ENCODE measurements at regions not wholly inside any gene's neighbourhood (a gene's known extent, or its start where the extent isn't known, plus 50 kb on each side); places are given as distances from the start of the nearest gene placed in this dataset.
"Not testable (repeated sequence)": the region's sequence is repeated elsewhere in the genome, so short reads cannot be mapped to it uniquely, and the experiment has no call there.

DNA sequence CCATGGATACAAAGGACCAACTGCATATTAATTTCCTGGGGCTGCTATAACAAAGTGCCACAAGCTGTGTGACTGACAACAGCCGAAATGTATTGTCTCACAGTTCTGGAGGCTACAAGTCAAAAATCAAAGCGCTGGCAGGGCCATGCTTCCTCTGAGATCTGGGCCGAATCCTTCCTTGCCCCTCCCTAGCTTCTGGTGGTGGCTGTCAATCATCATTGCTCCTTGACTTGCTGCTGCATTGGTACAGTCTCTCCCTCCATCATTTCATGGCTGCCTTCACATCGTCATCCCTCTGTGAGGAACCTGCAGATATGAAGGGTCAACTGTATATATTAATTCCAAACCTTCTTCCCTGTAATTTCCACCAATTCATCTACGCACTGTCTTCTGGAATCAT is 118.3 kb downstream of the EXOC5 start:
- DNase-seq = no peak

DNA sequence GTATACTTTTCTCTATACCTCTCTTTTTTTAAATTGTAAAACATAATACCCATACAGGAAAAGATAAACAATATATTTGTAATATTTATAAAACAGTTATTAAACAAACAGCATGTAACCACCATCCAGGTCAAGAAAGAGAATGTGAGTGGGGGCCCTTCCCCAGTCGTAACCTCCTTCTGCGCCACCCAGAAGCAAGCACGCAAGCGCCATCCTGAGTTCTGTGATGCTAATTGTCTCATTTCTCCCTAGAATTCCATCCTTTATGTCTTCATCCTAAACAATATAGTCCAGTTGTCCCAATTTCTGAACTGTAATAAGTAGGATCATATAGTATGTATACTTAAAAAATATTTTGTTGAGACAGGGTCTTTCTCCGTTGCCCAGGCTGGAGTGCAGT is 129.5 kb downstream of the EXOC5 start:
- DNase-seq = no peak

DNA sequence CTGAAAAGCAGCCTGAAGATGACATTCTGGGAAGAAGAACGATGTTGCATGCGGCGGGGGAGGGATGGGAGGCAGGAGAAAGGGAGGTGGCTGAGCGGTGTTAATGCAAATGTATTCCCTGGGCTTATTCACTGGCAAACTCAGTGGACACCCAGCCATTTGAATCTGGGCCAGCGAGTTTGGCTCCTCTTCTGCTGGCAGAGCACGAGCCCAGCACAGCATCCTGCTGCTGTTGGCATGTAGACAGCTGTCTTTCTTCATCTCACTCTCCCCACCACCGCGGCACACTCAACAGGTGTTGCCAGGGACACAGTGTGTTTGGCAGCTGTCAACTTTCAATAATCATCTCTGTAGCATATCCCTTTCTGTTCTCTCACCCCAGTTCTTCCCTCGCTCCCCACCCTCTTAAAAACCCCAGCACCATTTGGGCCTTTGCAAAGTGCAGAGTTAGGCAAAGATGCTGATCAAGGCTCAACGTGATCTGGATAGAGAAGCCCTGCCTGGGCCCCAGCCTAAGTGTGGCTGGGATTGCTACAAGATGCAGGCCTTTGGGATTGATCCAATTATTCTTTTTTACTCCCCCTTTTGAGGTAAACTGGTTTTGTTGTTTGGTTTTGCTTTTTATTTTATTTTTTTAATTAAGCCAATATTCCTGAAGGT is 131.9 kb downstream of the EXOC5 start:
- no peak for DNase-seq

DNA sequence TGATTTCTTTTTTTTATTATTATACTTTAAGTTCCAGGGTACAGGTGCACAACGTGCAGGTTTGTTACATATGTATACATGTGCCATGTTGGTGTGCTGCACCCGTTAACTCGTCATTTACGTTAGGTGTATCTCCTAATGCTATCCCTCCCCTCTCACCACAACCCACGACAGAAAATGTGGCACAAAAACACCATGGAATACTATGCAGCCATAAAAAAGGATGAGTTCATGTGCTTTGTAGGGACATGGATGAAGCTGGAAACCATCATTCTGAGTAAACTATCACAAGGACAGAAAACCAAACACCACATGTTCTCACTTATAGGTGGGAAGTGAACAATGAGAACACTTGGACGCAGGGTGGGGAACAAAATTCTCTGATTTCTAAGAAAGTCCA is 140.9 kb downstream of the EXOC5 start:
- not testable (repeated sequence) for DNase-seq

DNA sequence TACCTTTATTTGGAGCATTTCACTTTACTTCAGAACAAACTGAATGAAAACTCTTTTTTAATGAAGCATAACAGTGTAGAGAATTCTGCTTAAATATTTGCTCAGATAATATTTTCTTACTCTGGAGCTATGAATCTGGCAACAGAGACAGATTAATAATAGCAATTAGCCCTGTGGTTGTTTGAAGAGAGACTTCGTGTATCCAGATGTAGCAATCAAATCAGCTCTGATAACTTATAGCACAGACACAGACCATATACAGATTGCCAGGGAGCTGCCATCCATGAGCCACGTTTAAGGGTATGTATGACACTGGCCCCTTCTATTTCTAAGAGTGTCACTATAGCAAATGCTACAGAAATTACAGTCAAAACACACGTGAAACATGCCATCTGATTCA is 146.6 kb downstream of the EXOC5 start:
- DNase-seq = no peak

DNA sequence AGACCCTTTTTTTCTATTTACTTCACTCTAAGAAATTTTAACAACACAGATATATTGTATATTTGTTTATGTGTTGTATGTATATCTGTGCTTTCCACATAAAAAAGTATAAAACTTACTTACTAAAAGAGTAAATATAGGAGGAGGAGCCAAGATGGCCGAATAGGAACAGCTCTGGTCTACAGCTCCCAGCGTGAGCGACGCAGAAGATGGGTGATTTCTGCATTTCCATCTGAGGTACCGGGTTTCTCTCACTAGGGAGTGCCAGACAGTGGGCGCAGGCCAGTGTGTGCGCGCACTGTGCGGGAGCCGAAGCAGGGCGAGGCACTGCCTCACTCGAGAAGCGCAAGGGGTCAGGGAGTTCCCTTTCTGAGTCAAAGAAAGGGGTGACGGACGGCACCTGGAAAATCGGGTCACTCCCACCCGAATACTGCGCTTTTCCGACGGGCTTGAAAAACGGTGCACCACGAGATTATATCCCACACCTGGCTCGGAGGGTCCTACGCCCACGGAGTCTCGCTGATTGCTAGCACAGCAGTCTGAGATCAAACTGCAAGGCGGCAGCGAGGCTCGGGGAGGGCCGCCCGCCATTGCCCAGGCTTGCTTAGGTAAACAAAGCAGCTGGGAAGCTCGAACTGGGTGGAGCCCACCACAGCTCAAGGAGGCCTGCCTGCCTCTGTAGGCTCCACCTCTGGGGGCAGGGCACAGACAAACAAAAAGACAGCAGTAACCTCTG is 156.5 kb downstream of the EXOC5 start:
- not testable (repeated sequence) for DNase-seq

DNA sequence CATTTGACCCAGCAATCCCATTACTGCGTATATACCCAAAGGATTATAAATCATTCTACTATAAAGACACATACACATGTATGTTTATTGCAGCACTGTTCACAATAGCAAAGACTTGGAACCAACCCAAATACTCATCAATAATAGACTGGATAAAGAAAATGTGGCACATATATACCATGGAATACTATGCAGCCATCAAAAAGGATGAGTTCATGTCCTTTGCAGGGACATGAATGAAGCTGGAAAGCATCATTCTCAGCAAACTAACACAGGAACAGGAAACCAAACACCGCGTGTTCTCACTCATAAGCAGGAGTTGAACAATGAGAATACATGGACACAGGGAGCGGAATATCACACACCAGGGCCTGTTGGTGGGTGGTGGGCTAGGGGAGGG is 158.3 kb downstream of the EXOC5 start:
- DNase-seq = not testable (repeated sequence)

DNA sequence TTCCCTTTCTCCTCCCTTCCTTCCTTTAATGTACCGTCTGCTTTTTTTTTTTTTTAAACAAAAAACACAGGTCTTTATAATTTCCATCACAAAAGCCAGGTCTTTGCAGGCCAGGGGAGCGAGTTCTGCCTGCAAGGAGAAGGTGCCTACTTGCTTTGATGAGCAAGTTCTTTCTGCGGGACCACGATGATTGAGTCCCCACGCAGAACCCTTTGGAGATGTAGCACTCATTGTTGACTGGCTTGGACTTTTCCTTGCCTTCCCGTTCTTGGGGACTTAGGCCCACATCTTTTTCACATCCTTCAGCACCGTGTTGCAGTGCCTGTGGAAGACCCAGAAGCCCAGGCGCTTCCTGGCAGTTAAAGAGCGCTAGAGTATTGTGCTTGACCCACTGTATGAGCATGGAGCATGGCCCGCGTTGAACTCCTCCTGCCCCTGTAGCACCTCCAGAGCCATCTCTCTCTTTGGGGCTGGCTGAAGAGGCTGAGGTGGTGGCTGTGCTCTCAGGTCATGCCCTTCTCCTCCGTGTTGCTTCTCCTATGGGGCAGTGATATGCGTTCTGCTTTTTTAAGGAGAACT is 177.6 kb downstream of the EXOC5 start:
- no peak for DNase-seq

DNA sequence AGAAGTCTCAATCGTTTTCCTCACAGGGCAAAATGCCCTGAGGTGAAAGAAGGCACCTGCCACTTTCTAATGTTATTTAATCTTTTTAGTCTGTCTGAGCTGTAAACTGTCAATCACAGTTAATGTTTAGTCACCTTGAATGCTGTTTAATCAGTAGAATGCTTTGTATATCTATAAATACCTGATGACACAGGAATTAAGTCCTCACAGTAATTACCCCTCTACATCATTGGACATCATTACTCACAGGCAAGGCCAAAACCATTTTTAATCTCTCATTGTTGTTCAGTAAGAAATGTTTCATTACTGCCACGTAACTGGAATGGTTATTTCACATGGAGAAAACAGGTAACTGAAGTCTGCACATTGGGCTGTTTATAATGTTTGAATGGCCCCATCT is 178.8 kb downstream of the EXOC5 start:
- no peak for DNase-seq

DNA sequence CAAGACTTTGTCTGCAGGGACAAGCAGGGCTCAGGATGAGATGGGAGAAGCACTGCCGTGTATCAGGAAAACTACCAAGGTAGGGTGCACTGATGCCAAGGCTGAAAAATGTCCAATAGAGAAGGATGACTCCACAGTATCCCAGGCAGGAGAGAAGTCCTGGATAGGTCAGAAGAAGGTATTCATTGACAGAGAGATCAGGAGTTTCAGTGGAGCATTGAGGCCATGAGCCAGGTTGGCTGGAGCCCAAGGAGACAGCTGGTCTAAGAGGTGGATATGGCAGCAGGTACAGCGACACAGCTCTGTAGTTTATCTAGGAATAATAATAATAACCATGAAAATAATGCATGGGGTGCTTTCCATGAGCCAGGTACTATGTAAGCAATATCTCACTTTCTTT is 180.9 kb downstream of the EXOC5 start:
- no peak for DNase-seq

DNA sequence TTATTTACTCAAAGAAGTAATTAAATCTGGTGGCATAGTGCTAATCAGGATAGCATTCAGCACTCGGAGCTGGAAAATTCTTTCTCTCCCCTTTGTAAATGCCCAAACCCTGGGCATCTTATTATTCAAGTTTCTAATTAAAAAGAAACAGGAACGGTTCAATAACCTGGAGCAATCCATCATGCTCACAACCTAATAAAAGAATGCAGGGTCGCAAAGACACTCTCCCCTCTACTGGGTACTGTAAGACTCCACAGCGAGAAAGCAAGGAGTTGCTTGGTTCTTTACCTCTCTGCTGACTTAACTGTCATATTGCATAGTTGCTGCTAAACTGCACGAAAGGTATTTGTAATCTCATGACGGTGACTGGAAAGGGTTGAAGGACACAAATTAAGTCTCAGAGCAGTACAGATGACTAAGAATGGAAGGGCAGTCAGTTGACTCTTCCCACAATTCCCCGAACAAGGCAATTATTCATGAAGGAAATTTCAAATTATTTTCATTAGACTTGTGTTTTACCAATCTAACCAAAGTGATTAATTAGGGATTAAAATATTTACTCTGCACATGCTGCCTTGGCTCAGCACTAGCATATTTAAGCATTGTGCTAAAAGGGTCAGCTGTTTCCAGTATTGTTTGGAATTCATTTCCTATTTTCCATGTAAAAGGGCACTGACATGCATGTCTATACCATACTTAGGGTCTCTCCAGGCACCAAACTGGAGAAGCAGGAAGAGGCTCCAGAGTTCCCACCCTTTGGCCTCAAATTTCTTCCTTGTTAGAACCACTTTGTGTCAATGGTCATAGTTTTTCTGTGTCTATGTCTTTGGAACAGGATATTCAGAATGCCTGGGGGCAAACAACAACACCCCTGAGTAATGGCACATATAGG is 182.2 kb downstream of the EXOC5 start:
- no peak for DNase-seq

DNA sequence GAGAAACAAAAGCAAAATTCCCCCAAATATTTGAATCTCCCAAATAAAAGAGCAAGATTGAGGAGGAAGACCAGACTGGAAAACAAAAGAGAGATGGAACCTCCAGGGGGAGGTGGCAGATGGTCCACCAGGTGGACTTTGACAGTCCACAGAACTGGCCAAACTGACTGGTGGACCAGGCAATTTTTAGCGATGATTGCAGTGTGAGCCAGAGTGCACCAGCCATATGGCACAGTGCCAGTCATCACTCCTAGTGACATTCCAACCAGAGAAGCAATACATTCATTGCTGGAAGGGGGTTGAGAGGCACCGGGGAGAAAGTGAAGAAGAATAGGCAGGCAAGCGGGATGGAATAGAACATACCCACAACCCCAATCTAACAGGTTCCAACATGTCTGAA is 182.9 kb downstream of the EXOC5 start:
- DNase-seq = no peak

DNA sequence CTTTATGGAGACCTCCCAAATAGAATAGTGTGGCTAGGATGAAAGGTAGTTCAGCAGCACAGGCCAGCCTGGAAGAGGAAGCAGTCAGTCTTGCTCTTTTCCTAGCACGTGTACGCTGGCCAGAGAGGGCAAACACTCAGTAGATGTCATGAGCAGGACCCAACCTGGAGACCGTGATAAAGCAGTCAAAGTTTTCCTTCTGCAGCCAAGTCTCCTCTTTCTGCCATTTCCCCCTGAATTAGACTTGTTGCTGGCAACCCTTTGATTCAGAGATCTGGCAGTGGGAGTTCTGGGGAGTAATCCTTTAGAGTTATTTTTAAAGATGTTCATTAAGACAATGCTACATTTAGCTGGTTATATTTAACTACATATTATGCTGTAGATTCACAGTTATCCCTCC is 183.7 kb downstream of the EXOC5 start:
- no peak for DNase-seq

DNA sequence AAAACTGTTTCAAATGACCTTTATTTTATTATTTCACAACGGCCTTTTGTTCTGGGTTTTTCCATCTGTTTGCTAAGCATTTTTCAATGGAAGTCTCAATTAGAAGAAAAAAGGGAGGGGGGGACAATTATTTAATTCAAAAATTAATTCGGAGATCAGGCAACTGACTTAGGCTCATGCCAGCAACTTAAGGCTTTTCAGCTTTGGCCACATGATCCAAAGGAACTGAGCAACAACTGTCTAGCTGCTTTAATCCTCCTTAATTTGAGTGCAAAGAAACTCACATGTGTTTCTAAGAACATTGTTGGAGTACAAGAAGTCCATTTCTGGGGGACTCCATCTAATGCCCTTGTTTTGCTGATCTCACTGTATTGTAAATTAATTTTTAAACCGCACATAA is 188.0 kb downstream of the EXOC5 start:
- no peak for DNase-seq

DNA sequence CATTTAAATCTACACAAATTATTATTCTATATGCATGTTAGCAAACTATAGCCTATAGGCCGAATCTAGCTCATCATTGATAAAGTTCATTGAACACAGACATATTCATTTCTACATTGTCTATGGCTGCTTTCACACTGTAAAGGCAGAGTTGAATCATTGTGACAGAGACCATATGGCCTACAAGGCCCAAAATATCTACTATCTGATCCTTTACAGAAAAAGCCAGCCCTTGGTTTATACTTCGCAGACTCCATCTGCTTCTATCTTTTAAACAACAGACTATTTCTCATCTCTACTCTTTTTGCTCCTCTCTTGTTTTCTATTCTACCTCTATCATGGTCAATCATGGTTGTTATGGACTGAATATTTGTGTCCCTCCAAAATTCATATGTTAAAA is 190.7 kb downstream of the EXOC5 start:
- DNase-seq = no peak

DNA sequence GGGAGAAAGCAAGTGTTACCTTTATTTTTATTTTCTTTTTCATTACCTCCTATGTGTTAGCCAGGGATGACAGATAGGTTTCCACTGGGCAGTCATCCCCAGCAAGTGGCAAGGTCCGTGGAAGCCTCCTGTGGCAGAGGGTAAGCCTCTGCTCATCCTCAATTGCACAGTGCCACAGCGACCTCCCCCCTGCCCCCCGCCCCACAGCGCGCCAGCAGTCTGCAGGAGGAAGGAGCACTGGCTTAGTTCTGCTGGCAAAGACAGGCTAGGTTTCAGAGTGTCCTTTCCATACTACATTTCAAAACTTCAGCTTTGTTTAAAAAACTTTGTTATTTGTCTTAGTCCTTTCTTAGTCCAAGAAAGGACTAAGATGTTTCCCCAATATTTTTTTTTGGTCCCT is 194.7 kb downstream of the EXOC5 start:
- DNase-seq = no peak

DNA sequence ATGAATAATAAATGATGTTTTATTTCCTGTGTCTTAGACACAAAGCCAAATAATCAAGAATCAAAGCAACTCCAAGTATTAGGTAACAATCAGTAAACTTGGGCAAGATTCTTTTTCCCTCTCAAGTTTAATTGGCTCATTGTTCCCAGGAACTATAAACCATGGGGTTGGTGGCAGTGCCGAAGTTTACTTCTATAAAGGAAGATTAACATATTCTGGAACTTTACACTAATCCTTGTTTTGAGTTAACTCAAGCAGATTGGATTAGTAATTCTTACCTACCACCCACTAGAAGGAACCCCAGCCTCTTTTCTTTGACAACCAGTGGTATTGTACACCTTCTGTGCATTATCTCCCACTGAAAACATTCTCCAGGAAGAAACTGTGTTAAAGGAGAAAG is 197.1 kb downstream of the EXOC5 start:
- no peak for DNase-seq

DNA sequence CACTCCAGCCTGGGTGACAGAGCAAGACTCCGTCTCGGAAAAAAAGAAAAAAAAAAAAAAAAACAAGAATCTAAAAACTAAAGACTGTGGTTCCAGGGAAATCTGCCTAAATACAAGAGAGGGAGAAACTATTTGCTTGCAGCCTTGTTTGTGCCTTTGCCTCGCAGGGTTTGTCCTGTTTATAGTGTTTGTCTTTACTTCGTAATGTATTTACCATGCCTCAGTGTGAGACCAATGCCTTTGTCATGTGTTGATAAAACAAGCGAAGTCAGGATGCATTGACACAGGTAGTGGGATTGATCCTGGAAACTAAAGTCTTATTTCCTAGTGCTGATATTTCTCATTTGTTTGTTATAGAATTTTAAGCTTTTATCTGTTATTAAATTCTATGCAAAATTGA is 199.0 kb downstream of the EXOC5 start:
- DNase-seq = no peak

DNA sequence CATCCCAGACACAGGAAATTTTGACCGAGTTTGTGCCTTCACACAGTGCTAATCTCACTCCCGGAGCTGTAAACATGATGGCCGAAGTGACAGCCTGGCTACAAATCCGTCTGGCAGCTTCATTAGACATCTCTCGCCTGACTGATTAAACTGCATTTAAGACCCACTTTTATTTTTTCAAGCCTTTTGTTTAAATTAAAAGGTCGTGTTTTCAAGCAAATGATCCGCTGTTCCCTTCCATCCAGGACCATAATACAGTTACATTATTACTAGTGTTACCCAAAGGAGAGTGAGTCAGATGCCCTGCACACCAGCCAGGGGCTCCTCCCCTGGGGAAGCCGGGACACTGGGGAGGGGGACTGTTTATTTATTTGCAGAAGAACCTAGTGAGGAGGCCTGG is 200.2 kb downstream of the EXOC5 start:
- DNase-seq = no peak

DNA sequence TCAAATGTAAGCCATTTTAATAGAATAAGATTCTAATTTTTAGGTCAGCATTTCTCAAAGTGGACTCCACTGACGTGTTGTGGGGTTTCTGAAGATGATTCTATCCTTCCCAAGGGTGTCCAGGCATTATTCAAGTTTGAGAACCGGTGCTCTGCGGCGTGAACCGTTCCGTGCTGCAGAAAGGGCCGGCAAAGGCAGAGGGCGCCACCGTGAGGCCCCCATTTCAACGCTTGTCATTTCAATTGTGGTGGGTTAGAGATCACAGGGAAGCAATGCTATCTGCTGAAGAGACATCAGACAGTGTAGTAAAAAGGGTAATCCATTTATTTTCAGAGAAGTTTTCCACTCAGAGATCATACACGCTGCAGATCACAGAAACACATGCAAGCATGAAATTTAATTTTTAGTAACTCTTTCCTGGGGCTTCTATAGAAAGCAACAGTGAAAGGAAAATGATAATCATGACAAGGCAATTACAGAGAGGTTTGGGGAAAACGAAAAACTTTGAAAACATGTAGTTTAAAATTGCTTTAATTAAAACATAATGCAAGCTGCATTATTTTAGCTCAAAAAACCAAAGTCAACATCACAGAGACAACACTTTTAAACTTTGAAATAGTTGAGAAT is 201.7 kb downstream of the EXOC5 start:
- DNase-seq = peak in 1 of 2 donors; percentile 4

DNA sequence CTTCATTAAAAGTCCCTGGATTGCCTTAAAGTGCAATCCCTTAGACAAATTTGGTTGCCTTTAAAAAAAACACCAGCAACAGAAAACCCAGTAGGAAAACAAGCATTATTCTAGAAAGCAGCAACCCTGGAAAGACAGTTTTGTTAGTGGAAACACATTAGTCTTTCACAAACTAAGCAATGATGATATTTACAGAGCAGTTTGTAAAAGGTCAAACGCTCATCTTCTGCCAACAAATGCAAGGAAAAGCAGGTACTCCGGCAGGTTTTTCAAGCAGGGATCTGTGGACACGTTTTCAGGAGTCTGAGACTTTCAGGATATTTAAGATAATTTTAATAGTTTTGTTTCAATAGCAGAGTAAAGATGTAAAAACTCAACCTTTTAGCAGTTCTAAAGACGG is 202.2 kb downstream of the EXOC5 start:
- DNase-seq = no peak

DNA sequence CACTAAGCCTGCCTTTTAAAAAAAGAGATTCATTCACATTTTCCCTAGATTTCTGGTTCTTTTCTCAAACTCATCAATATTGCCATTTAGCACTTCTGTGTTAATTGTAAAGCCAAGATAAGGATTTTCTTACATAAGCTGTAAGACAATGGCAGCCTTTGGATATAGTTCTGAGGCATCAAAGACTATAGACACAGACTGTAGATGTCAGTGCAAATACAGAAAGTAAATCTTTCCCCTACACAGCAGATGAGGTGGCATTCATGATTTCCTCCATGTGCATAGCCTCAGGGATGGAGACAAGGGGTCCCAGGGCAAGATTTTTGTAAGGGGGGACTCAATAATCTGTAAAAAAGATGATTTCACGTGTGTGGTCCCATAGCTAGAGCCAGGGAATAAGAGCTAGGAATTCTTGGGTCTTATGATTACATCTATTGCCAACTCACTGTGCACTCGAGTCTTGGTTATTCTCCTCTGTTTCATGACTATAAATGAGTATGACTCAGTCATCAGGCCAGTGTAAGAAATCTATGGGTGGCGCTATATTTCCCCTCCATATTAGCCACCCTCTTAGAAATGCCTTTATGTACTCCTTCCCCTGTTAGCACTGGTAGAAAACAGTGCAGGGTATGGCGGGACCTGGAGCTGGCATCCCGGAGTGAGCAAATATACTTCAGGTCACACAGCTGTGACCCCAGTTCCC is 207.5 kb downstream of the EXOC5 start:
- DNase-seq = no peak
